BLaER1 treated with 17β-estradiol and CSF1 and Interleukin-3, amounts not matched to agents 10 nM and 100 nM (cell line): ENCODE measurements at regions not wholly inside any gene's neighbourhood (a gene's known extent, or its start where the extent isn't known, plus 50 kb on each side); places are given as distances from the start of the nearest gene placed in this dataset.

Experiments used
- H3K27ac ChIP-seq, 11 experiments: shearing (Covaris generic); formaldehyde crosslinking; 2 replicates each; pipeline ENCODE4 v1.8.1; 2022
- H3K27me3 ChIP-seq, 11 experiments: shearing (Covaris generic); formaldehyde crosslinking; 2 replicates each; pipeline ENCODE4 v1.8.1; 2022
- H3K36me3 ChIP-seq, 11 experiments: shearing (Covaris generic); formaldehyde crosslinking; 2 replicates each; pipeline ENCODE4 v1.8.1; 2022
- H3K4me1 ChIP-seq, 10 experiments: shearing (Covaris generic); formaldehyde crosslinking; 2 replicates each; pipeline ENCODE4 v1.8.1; 2022
- H3K4me2 ChIP-seq, 11 experiments: shearing (Covaris generic); formaldehyde crosslinking; 2 replicates each; pipeline ENCODE4 v1.8.1; 2022
- H3K4me3 ChIP-seq, 10 experiments: shearing (Covaris generic); formaldehyde crosslinking; 2 replicates each; pipeline ENCODE4 v1.8.1; 2022
- H3K9ac ChIP-seq, 11 experiments: shearing (Covaris generic); formaldehyde crosslinking; 2 replicates each; pipeline ENCODE4 v1.8.1; 2022
- H3K9me3 ChIP-seq, 11 experiments: shearing (Covaris generic); formaldehyde crosslinking; replicated peaks in 1 of 11; 2 replicates each; pipeline ENCODE4 v1.8.1; 2022
- H4K20me1 ChIP-seq, 11 experiments: shearing (Covaris generic); formaldehyde crosslinking; 2 replicates each; pipeline ENCODE4 v1.8.1; 2022
- Cebpa-rat ChIP-seq, 11 experiments: shearing (Covaris generic); IDR thresholded peaks; 2 replicates each; pipeline ENCODE4 v1.8.1; 2022

DNA sequence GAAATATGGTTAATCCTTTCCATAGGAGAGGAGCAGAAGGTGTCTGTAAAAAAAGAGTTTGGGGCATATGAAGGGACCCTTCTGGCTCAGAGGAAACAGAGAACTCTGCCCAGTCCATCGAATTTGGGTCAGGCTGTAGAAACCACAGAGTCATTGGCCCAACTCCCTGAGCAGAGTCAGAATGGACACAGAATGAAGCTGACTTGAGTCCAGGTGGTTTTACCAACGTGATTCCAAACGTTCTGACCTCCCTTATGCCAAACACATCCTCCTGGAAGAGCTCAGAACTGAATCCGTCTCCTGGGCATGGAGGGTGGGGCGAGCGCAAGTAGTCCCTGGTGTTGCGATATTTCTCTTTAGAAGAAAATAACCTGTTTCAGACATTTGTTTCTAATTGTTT, 138.8 kb downstream of the DAD1 start:
- no peak overlapping the region for H3K4me3 ChIP-seq
- no peak overlapping the region for H3K9ac ChIP-seq
- no peaks in the 10 kb centered on the region for H3K27me3 ChIP-seq

GRCh38 chr14:22449600-22449905, 139.5 kb downstream of the DAD1 start:
- Histone ChIP-seq H3K27ac (no peak overlapping the region; a peak in 1 of 22 replicates), H3K27me3 (no peaks in the 10 kb centered on the region), H3K4me3 (no peak overlapping the region), H3K9ac (no peak overlapping the region), H3K36me3 (no peaks in the 10 kb centered on the region), H4K20me1 (no peaks in the 10 kb centered on the region), H3K9me3 (no peaks in the 10 kb centered on the region), H3K4me2 (peak overlapping the region in 2 of 11 experiments; percentile 18 to 26; a peak in 4 of 22 replicates), H3K4me1 (peaks cover 0 to 7% (median 2%) of the 10 kb centered on the region in 10 experiments; a peak in 3 of 20 replicates)
- no peak for TF ChIP-seq Cebpa-rat (IDR thresholded peaks at IDR 0.05)

More for the DNA sequence above, 138.8 kb downstream of the DAD1 start:
- Histone ChIP-seq H3K27ac (no peak overlapping the region), H3K4me1 (peaks cover 0 to 7% (median 2%) of the 10 kb centered on the region in 10 experiments; a peak in 3 of 20 replicates), H3K9me3 (no peaks in the 10 kb centered on the region), H3K36me3 (no peaks in the 10 kb centered on the region), H3K4me2 (no peak overlapping the region), H4K20me1 (no peaks in the 10 kb centered on the region)
- TF ChIP-seq Cebpa-rat (IDR thresholded peaks at IDR 0.05) = no peak

DNA sequence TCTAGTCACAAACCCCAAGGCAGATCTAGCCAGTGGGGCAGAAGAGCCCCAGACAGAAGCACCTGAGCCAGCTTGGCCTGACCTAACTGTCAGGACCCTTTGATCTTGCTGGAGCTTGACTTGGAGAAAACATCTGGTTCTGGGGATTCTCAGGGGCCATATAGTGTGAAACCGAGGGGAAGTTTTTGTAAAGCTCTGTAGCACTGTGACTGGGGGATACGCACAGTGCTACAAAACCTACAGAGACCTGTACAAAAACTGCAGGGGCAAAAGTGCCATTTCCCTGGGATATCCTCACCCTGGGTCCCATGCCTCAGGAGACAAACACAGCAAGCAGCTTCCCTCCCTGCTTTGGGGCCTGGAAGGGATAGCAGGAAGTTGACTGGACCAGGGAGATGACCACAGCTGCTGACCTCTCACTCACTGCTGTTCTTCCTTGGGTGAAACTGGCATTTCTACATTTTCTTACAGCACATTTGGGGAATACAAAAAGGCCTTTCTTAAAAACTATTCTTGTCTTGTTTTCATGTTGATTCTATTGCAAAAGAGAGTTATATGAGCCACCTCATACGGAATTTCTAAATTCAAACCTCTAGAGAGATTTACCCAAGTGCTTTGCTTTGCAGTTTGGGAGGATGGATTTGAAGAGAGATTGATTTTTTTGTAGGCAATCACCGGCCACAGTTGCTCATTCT, 140.0 kb downstream of the DAD1 start:
- Histone ChIP-seq H3K27me3 (no peaks in the 10 kb centered on the region), H3K4me1 (peaks cover 0 to 7% (median 2%) of the 10 kb centered on the region in 10 experiments; a peak in 3 of 20 replicates), H3K9me3 (no peaks in the 10 kb centered on the region), H3K4me2 (peak overlapping the region in 3 of 11 experiments; percentile 18 to 26 (median 18); a peak in 3 of 22 replicates), H3K27ac (no peak overlapping the region; a peak in 2 of 22 replicates), H3K4me3 (no peak overlapping the region), H4K20me1 (no peaks in the 10 kb centered on the region), H3K9ac (no peak overlapping the region), H3K36me3 (no peaks in the 10 kb centered on the region)
- no peak for TF ChIP-seq Cebpa-rat (IDR thresholded peaks at IDR 0.05)

GRCh38 chr14:22448035-22448904, 140.8 kb downstream of the DAD1 start:
- Histone ChIP-seq H3K27ac (no peak overlapping the region), H3K27me3 (no peaks in the 10 kb centered on the region), H3K4me2 (no peak overlapping the region), H3K4me3 (no peak overlapping the region), H3K9me3 (no peaks in the 10 kb centered on the region), H3K4me1 (peaks cover 0 to 7% (median 2%) of the 10 kb centered on the region in 10 experiments; a peak in 3 of 20 replicates), H3K36me3 (no peaks in the 10 kb centered on the region), H4K20me1 (no peaks in the 10 kb centered on the region), H3K9ac (no peak overlapping the region)
- no peak for TF ChIP-seq Cebpa-rat (IDR thresholded peaks at IDR 0.05)

GRCh38 chr14:22438742-22439141, 150.3 kb downstream of the DAD1 start:
- Histone ChIP-seq H3K4me1 (no peaks in the 10 kb centered on the region), H3K9me3 (no peaks in the 10 kb centered on the region), H4K20me1 (no peaks in the 10 kb centered on the region), H3K36me3 (no peaks in the 10 kb centered on the region), H3K27ac (no peak overlapping the region), H3K27me3 (no peaks in the 10 kb centered on the region), H3K9ac (no peak overlapping the region), H3K4me2 (no peak overlapping the region), H3K4me3 (no peak overlapping the region)
- TF ChIP-seq Cebpa-rat (IDR thresholded peaks at IDR 0.05) = no peak

- Histone ChIP-seq H3K9ac (no peak overlapping the region), H3K9me3 (no peaks in the 10 kb centered on the region), H3K4me2 (no peak overlapping the region), H3K36me3 (no peaks in the 10 kb centered on the region), H3K27me3 (no peaks in the 10 kb centered on the region), H4K20me1 (no peaks in the 10 kb centered on the region), H3K27ac (no peak overlapping the region), H3K4me3 (no peak overlapping the region), H3K4me1 (no peaks in the 10 kb centered on the region)
- no peak for TF ChIP-seq Cebpa-rat (IDR thresholded peaks at IDR 0.05)
These were observed 154.0 kb downstream of the DAD1 start for GRCh38 chr14:22434901-22435550.

DNA sequence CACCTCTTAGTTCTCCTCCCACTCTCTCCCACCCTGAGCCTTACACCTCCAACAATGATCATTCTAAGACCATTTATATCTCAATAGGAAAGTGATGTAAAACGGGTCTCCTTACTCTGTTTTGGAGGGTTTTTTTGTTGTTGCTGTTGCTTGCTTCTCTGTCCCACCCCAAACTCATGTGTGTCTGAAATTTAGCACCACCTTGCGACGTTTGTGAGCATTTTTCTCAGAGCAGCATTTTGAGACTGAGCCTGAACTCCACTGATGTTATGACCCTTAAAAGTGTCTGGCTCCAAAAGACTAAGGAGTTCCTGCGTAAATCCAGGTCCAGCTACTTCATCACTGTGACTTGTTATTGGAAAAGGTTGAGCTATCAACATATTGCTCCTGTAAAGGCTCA, 155.0 kb downstream of the DAD1 start:
- no peak for TF ChIP-seq Cebpa-rat (IDR thresholded peaks at IDR 0.05)
- no peaks in the 10 kb centered on the region for H3K4me1 ChIP-seq
- no peaks in the 10 kb centered on the region for H3K9me3 ChIP-seq
- no peaks in the 10 kb centered on the region for H3K27me3 ChIP-seq
- H3K36me3 ChIP-seq = no peaks in the 10 kb centered on the region
- H3K27ac ChIP-seq = no peak overlapping the region
- no peaks in the 10 kb centered on the region for H4K20me1 ChIP-seq
- H3K4me2 ChIP-seq = no peak overlapping the region
- H3K9ac ChIP-seq = no peak overlapping the region
- H3K4me3 ChIP-seq = no peak overlapping the region

GRCh38 chr14:22433069-22433468, 156.0 kb downstream of the DAD1 start:
- Histone ChIP-seq H3K4me3 (no peak overlapping the region), H3K9ac (no peak overlapping the region), H3K27me3 (no peaks in the 10 kb centered on the region), H4K20me1 (no peaks in the 10 kb centered on the region), H3K27ac (no peak overlapping the region), H3K4me1 (no peaks in the 10 kb centered on the region), H3K9me3 (no peaks in the 10 kb centered on the region), H3K4me2 (no peak overlapping the region), H3K36me3 (no peaks in the 10 kb centered on the region)
- no peak for TF ChIP-seq Cebpa-rat (IDR thresholded peaks at IDR 0.05)

- H3K9me3 ChIP-seq = no peaks in the 10 kb centered on the region
- H3K4me1 ChIP-seq = no peaks in the 10 kb centered on the region
- H3K27me3 ChIP-seq = no peaks in the 10 kb centered on the region
- no peak overlapping the region for H3K9ac ChIP-seq
- no peak overlapping the region for H3K27ac ChIP-seq
- no peaks in the 10 kb centered on the region for H4K20me1 ChIP-seq
- no peak overlapping the region for H3K4me2 ChIP-seq
- no peak overlapping the region for H3K4me3 ChIP-seq
- no peaks in the 10 kb centered on the region for H3K36me3 ChIP-seq
- no peak for TF ChIP-seq Cebpa-rat (IDR thresholded peaks at IDR 0.05)
These were observed 156.6 kb downstream of the DAD1 start for GRCh38 chr14:22432348-22432976.
